ENCODE measurements at regions not wholly inside any gene's neighbourhood (a gene's known extent, or its start where the extent isn't known, plus 50 kb on each side); places are given as distances from the start of the nearest gene placed in this dataset.

- no peak for DNase-seq
Observed at GRCh38 chr5:73337586-73338255, 110.9 kb downstream of the FOXD1 start.

GRCh38 chr5:73336366-73336765 is 112.2 kb downstream of the FOXD1 start:
- no peak for DNase-seq

GRCh38 chr5:73333944-73334703 is 114.5 kb downstream of the FOXD1 start:
- DNase-seq: no peak

GRCh38 chr5:73330613-73331012 is 118.0 kb downstream of the FOXD1 start:
- DNase-seq: no peak

GRCh38 chr5:73328640-73329039 is 119.9 kb downstream of the FOXD1 start:
- DNase-seq: no peak

GRCh38 chr5:73327908-73328455 is 120.6 kb downstream of the FOXD1 start:
- DNase-seq: no peak

- DNase-seq: no peak
Observed at GRCh38 chr5:73325546-73325945, 123.0 kb downstream of the FOXD1 start.

- DNase-seq: no peak
Observed at GRCh38 chr5:73323466-73323865, 125.1 kb downstream of the FOXD1 start.

GRCh38 chr5:73322437-73323076 is 126.0 kb downstream of the FOXD1 start:
- no peak for DNase-seq

GRCh38 chr5:73321757-73322436 is 126.7 kb downstream of the FOXD1 start:
- no peak for DNase-seq

- DNase-seq: no peak
Observed at GRCh38 chr5:73319036-73319435, 129.5 kb downstream of the FOXD1 start.

- no peak for DNase-seq
Observed at GRCh38 chr5:73318308-73318719, 130.3 kb downstream of the FOXD1 start.

GRCh38 chr5:73317523-73317922 is 131.1 kb downstream of the FOXD1 start:
- no peak for DNase-seq

- DNase-seq: no peak
Observed at GRCh38 chr5:73314395-73315257, 134.0 kb downstream of the FOXD1 start.

- no peak for DNase-seq
Observed at GRCh38 chr5:73312872-73313510, 135.6 kb downstream of the FOXD1 start.

GRCh38 chr5:73312146-73312871 is 136.3 kb downstream of the FOXD1 start:
- no peak for DNase-seq

GRCh38 chr5:73311291-73312110 is 137.1 kb downstream of the FOXD1 start:
- no peak for DNase-seq

GRCh38 chr5:73307645-73308355 is 134.8 kb downstream of the TMEM174 start:
- no peak for DNase-seq

GRCh38 chr5:73306741-73307275 is 133.8 kb downstream of the TMEM174 start:
- DNase-seq: no peak

All from NCI-H2107 (cell line).